Lower leg skin (tissue), 3 donors: ENCODE measurements at regions not wholly inside any gene's neighbourhood (a gene's known extent, or its start where the extent isn't known, plus 50 kb on each side); places are given as distances from the start of the nearest gene placed in this dataset.

ENCODE experiments used
- CTCF ChIP-seq, 3 donors: fragments of 450-650 bp; IDR thresholded peaks; one replicate each; pipeline ENCODE4 v1.5.1; 2016; ENCODE audit warnings: antibody characterized with exemption in 3 of 3, mild to moderate bottlenecking in 3 of 3, moderate library complexity in 2 of 3
- POLR2A ChIP-seq, 2 donors: fragments of 450-650 bp; IDR thresholded peaks; one replicate each; pipeline ENCODE4 v1.6.1; 2016 to 2017; ENCODE audit warnings: antibody characterized with exemption in 2 of 2, mild to moderate bottlenecking in 1 of 2, moderate library complexity in 1 of 2

- TF ChIP-seq POLR2A (IDR thresholded peaks at IDR 0.05) (no peak), CTCF (IDR thresholded peaks at IDR 0.05) (no peak)
Observed at GRCh38 chr13:86399572-86399971, 600.4 kb upstream of the SLITRK6 start.
